ENCODE measurements at regions not wholly inside any gene's neighbourhood (a gene's known extent, or its start where the extent isn't known, plus 50 kb on each side); places are given as distances from the start of the nearest gene placed in this dataset.

DNA sequence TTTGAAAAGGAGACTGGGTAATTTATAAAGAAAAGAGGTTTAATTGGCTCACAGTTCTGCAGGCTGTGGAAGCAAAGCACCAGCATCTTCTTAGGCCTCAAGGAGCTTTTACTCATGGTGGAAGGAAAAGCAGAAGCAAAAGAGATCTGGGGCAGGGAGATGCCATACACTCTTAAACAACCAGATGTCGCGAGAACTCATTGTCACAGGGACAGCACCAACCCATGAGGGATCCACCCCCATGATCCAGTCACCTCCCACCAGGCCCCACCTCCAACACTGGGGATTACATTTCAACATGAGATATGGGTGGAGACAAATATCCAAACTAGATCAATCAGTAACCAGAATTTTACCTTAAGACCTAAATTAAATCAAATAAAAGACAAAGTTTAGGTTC lies 87.2 kb downstream of the C11orf91 start:
- TF ChIP-seq, protein P1, sequence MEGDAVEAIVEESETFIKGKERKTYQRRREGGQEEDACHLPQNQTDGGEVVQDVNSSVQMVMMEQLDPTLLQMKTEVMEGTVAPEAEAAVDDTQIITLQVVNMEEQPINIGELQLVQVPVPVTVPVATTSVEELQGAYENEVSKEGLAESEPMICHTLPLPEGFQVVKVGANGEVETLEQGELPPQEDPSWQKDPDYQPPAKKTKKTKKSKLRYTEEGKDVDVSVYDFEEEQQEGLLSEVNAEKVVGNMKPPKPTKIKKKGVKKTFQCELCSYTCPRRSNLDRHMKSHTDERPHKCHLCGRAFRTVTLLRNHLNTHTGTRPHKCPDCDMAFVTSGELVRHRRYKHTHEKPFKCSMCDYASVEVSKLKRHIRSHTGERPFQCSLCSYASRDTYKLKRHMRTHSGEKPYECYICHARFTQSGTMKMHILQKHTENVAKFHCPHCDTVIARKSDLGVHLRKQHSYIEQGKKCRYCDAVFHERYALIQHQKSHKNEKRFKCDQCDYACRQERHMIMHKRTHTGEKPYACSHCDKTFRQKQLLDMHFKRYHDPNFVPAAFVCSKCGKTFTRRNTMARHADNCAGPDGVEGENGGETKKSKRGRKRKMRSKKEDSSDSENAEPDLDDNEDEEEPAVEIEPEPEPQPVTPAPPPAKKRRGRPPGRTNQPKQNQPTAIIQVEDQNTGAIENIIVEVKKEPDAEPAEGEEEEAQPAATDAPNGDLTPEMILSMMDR (conservative IDR thresholded peaks at IDR 0.05 in 1 of 2, IDR thresholded peaks at IDR 0.05 in 1 of 2; ENCODE audit: extremely low read depth in 1 of 2, insufficient read depth in 1 of 2, low read depth in 1 of 2, low read length in 2 of 2) = no peak
- TF ChIP-seq EZH2 (IDR thresholded peaks at IDR 0.05; ENCODE audit: borderline replicate concordance, low read length) = no peak

All from mammary epithelial cell (primary cell).